Fibroblast of pulmonary artery (primary cell): ENCODE measurements at regions not wholly inside any gene's neighbourhood (a gene's known extent, or its start where the extent isn't known, plus 50 kb on each side); places are given as distances from the start of the nearest gene placed in this dataset.

ENCODE experiments used
- DNase-seq: peaks from one replicate; pipeline ENCODE4 v3.0.0-alpha.2; 2010; ENCODE audit warnings: low read depth
- H3K4me3 ChIP-seq: replicated peaks from 2 replicates; pipeline ENCODE4 v1.5.1; 2011; ENCODE audit warnings: low read depth, mild to moderate bottlenecking, control low read depth, low read length, moderate library complexity
- CTCF ChIP-seq: IDR thresholded peaks from 2 replicates; pipeline ENCODE4 v1.5.1; 2011; ENCODE audit warnings: mild to moderate bottlenecking, control low read depth, low read length, inconsistent platforms; ENCODE audit errors: missing control alignments

GRCh38 chr16:86980644-86981043, 336.5 kb downstream of the C16orf95 start:
- DNase-seq: no peak
- H3K4me3 ChIP-seq: no peak overlapping the region
- no peak for TF ChIP-seq CTCF

DNA sequence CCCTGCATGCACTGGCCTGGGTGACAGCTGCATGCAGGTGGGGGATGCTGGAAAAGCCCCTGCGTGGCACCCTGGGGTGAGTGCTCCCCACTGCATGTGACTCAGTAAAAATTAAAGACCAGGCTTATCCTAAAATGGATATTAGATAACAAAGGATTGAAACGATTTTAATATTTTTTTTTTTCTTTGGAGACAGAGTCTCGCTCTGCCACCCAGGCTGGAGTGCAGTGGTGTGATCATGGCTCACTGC, 334.9 kb downstream of the C16orf95 start:
- no peak for TF ChIP-seq CTCF
- H3K4me3 ChIP-seq: no peak overlapping the region
- DNase-seq: no peak

DNA sequence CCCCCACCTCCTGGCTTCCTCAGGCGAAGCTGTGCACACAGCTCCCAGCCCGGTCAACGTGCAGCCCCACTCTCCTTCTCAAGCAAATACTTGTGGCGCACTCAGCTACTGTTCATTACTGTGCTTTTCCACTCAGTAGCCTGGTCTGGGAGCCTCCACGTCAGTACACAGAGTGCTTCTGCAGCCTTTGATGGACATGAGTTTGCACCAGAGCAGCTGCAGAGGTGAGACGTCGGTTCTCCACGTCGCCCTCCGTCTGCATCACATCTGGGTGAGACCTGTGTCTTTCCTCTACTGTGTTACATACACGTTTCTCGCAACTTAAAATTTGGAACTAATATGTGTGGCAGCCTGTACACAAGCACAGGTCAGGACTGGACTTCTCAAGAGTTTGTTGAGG, 334.3 kb downstream of the C16orf95 start:
- no peak for DNase-seq
- TF ChIP-seq CTCF: no peak
- no peak overlapping the region for H3K4me3 ChIP-seq

GRCh38 chr16:86983621-86984020, 333.6 kb downstream of the C16orf95 start:
- TF ChIP-seq CTCF: no peak
- no peak for DNase-seq
- H3K4me3 ChIP-seq: no peak overlapping the region

DNA sequence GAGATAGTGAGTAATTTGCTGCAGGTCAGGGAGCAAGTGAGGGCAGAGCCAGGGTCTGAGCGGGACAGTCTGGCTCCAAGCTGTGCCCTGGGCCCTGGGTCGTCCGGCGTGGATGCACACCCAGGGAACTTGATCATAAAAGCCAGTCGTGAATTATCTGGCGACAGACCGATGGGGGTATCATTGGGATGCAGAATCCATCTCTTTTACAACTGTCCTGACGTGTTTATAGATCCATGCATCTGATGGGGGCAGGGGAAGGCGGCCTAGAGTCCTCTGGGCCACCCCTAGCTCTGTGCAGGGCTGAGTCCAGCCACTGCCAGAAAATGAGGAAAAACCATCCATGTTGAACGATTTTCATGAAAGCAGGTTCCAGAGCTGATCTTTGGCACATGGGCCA, 332.8 kb downstream of the C16orf95 start:
- no peak for TF ChIP-seq CTCF
- no peak overlapping the region for H3K4me3 ChIP-seq
- no peak for DNase-seq

- no peak for DNase-seq
- H3K4me3 ChIP-seq: no peak overlapping the region
- TF ChIP-seq CTCF: no peak
These were observed 332.1 kb downstream of the C16orf95 start for GRCh38 chr16:86984991-86985647.

- H3K4me3 ChIP-seq: no peak overlapping the region
- TF ChIP-seq CTCF: no peak
- DNase-seq: no peak
These were observed 331.6 kb downstream of the C16orf95 start for GRCh38 chr16:86985648-86986015.
